GM18909 (cell line): ENCODE measurements at regions not wholly inside any gene's neighbourhood (a gene's known extent, or its start where the extent isn't known, plus 50 kb on each side); places are given as distances from the start of the nearest gene placed in this dataset.
A peak's percentile ranks its signal among the peaks of the same experiment; 100 is the strongest.
"Not testable (repeated sequence)": the region's sequence is repeated elsewhere in the genome, so short reads cannot be mapped to it uniquely, and the experiment has no call there.

Experiments
- ATAC-seq: cut with Tn5 transposase; IDR thresholded peaks from one replicate; pipeline ENCODE4 v1.9.1; 2021; ENCODE audit warnings: mild to moderate bottlenecking; ENCODE audit not compliant: unreplicated experiment, poor library complexity

- peak; percentile 86 for ATAC-seq
These were observed 286.7 kb upstream of the TGFBR2 start for GRCh38 chr3:30319713-30320112.

DNA sequence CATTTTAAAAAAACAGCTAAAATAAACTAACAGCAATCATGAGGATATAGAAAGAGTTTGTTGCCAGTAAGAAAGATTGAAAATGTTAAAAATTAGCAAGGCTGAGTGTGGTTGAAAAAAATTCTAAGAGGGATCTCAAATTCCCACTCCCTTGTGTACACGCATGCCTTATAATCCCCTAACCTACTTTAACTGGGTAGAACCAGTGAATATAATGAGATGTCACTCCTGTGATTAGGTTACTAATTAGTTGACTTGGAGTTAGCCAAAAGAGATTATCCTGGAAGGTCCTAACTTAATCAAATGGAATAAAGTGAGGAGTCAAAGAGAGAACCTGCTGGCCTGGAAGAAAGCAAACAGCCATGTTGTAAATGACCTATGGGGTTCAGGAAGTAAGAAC, 286.0 kb upstream of the TGFBR2 start:
- no peak for ATAC-seq

GRCh38 chr3:30321065-30321464, 285.3 kb upstream of the TGFBR2 start:
- ATAC-seq, result no peak

DNA sequence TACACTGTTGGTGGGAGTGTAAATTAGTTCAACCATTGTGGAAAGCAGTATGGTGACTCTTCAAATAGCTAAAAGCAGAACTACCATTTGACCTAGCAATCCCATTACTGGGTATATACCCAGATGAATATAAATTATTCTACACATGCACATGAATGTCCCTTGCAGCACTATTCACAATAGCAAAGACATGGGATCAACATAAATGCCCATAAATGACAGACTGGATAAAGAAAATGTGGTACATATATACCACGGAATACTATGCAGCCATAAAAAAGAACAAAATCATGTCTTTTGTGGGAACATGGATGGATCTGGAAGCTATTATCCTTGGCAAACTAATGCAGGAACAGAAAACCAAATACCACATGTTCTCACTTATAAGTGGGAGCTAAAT, 282.8 kb upstream of the TGFBR2 start:
- ATAC-seq, result not testable (repeated sequence)

DNA sequence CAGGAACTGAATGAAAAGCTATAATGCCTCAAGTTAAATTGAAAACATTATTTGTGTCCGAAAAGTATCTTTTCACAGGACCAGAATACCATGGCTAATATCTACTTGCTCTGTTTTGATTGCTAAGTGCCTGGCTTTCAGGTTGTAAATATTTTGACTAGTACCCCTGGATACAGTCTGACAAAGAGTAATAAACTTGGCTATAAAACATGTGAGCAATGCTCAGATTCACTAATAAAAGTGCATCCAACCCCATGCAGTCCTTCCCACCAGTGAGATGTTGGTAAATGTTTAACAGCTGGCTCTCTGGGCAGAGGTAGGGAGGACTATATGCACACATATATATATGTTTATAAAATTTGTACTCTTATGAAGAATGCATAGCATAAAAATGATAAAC, 281.8 kb upstream of the TGFBR2 start:
- no peak for ATAC-seq

DNA sequence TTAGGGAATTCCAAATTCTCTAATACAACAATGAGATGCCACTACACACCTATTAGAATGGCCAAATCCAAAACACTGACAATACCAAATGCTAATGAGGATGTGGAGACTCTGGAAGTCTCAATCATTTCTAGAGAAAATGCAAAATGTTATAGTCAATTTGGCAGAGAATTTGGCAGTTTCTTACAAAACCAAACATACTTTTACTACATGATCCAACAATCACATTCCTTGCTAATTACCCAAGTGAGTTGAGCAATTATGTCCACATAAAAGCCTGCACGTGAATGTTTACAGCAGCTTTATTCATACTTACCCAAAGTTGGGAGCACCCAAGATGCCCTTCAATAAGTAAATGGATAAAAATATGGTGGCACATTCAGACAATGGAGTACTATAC, 278.4 kb upstream of the TGFBR2 start:
- not testable (repeated sequence) for ATAC-seq

- not testable (repeated sequence) for ATAC-seq
These were observed 277.5 kb upstream of the TGFBR2 start for GRCh38 chr3:30328935-30329334.

DNA sequence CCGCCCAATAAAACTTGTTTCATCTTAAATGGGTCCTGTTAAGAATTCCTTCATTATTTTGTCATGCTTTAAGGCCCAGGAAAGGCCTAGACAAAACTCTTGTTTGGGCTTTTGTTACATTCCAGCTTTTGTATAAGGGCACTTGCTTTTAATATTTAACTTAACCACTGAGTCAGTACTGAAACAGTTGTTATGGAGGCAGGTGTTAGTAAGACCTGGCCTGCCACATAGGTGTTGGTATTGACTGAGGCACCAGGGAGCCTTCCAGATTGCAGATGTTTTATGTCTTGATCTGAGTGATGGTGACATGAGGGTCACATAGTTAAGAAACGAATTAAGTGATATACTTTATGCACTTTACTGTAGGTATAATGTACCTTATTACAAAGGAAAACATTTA, 274.9 kb upstream of the TGFBR2 start:
- peak; percentile 58 for ATAC-seq

DNA sequence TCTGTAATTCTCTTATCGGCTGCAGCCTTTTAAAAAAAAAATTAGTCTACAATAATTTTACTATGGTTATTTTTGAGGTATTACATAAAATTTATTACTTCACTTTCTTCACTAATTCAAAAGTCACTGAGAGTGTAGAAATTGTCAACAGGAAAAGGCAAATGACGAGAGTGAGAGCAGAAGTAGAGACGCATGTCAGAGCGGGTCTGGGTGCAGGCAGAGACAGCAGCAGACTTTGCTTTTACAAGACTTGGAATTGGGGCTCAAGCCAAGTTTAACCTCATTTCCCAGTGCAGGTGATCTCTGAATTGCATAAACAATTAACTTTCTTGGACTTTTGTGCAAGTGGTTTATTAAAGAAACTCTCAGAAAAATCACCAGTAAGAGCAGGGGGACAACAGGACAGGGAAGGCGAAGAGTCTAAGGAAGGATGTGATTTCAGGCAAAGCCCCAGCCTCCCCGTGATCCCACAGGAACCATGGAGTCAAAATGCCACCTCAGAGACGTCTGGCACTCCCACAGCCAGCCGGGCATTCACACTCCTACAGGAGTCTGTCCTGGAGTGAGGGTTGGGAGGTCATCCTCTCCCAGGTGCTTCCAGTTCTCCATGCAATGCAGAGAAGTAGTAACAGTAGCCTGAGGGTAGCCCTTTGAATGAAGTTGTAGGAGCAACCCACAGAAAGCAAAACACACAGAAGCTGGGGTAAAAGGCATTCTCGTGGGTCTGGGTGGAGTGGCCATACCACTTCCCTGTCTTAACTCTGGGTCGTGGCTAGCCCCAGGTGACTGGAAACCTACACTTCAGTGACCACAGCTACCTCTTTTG, 274.0 kb upstream of the TGFBR2 start:
- ATAC-seq, result no peak

GRCh38 chr3:30333143-30333542, 273.3 kb upstream of the TGFBR2 start:
- no peak for ATAC-seq

DNA sequence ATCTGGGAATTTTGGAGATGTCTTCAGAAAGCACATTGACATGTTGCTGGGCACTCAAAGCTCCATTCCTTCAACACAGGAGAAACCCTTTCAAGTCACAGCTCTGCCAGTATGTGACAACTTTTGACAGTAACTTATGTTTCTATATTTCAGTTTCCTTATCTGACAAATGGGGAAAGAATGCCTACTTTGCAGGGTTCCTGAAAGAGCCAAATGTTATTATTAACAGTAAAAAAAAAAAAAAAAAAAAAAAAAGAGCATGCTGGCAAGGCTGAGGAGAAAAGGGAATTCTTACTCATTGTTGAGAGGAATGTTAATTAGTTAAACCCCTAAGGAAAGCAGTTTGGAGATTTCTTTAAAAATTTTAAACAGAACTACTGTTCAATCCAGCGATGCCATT, 272.5 kb upstream of the TGFBR2 start:
- ATAC-seq, result no peak

DNA sequence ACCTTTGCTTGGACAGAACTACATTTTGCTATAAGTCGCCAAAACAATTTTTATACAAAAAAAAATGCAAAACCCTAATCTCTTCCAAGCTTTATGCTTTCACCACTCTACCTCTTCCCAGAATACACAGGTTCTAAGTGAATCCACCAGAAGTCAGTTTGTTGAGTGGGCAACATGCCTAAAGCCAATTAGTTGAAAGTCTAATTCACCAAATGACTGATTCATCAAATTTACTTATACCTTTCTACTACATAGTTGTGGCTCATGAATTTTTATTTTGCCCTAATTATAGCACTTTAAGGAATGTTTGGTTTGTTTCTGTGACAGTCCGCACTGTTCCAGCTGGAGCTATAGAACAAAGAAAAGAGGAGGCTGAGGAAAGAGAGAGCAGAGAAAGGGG, 265.9 kb upstream of the TGFBR2 start:
- ATAC-seq, result no peak

DNA sequence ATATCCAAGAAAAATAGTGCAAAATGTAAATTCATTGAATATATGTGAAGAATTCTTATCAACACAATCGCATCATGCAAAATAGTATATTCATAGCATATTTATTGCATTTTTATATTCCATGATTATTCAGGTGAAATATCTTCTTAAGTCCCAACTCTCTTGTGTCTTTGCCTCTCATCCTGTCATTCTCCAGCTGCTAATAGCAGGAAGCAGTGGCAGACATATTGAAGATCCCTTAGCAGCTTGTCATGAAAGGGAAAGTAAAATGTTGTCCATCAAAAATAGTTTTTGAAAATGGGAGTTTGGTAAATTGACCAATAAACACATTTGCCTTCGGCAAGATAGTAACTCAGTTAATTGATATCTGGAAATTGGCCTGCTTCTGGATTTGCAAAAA, 265.3 kb upstream of the TGFBR2 start:
- ATAC-seq, result no peak

GRCh38 chr3:30341851-30342250, 264.6 kb upstream of the TGFBR2 start:
- no peak for ATAC-seq

- no peak for ATAC-seq
These were observed 263.9 kb upstream of the TGFBR2 start for GRCh38 chr3:30342318-30343060.

DNA sequence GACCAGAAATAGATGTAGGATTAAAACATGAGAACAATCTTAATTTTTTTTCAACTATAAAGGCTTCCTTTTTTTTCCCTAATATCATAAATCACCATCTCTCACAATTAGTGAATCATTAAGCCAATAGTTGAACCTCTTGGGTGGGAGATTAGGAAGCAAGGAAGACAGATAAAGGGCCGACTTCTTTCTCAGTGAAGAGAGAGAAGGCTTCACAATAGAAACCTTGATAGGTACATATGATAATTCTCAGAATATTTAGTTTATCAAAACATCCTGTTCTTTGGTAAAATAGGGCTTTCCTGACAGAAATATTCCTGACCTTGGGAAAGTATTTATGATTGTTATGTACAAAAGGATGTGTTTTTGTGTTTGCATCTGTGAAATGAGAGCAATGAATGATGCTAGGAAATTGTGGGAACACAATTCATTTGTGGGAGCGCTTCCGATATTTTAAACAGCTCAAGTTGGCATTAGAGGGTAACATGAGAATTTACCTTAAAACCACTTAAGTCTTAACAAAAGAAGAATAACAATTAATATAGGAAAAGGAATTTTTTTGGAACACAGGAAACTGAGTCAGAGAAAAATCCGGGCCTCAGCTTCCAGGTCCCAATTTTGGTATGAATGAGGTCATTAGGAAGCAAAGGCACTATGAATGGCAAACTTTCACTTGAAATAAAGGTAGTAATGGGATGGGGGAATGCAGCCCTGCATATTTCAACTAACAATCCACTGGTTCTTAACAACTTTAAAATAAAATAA, 263.2 kb upstream of the TGFBR2 start:
- ATAC-seq, result no peak

DNA sequence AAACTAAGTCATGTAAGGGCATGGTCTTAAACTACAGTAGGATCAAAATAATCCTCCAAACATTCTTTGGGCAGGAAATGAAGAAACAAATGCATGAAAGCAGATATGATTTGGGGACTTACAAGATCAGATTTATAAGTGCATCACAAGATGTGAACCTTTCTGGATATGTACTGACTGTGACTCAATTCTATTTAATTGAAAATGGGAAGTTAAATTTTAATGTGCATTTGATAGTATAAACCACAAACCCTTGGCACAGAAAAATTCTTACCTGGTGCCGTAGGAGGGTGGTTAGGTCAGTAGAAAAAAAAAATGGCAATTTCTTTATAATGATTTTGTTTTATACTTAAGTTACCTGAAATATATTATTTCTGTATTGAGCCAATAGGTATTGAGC, 262.5 kb upstream of the TGFBR2 start:
- no peak for ATAC-seq

DNA sequence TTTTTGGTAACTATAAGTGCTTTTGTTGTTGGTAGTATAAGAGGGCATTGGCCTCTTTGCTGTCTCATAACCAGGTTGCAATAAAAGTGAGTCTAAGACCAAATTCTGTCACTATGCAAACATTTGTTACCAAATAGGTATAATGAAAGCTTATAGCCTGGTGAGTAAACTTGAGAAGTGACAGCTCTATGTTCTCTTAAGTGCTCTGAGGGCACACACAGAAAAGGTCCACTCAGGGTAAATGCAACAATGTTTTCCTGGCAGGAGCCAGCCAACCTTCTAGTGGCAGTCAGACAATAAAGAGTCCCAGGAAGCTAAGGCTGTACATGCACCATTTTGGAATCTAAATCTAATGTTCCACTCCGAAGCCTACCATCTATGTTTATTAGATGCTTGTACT, 262.1 kb upstream of the TGFBR2 start:
- no peak for ATAC-seq

DNA sequence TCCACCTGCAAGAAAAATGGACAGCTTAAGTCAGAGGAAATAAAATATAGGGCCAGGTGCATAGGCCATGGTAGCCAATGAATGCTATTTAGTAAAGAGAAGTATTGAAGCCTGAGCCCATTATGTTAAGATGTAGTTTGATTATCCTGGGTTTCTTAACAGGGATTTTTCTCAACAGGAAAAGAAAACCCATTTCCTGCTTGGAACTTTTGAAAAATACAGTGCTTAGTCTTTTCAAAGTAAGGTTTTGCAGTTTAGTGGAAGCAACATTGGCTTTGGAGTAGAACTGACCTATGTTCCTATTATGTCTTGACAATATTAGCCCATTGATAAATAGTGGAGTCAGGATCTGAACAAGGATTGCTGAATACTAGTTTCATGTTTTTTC, 259.5 kb upstream of the TGFBR2 start:
- no peak for ATAC-seq

- peak; percentile 86 for ATAC-seq
These were observed 258.7 kb upstream of the TGFBR2 start for GRCh38 chr3:30347679-30348216.

GRCh38 chr3:30349507-30349906, 256.9 kb upstream of the TGFBR2 start:
- ATAC-seq, result no peak
